Activated naive CD4-positive, alpha-beta T cell treated with anti-CD3 and anti-CD28 coated beads, Interleukin-2, amount 50 U/mL, for 72 hours (primary cell): ENCODE measurements at regions not wholly inside any gene's neighbourhood (a gene's known extent, or its start where the extent isn't known, plus 50 kb on each side); places are given as distances from the start of the nearest gene placed in this dataset.

Experiments
- ATAC-seq, 2 donors: fragments of 150-1000 bp; cut with Tn5 transposase; 2 replicates each; pipeline ENCODE4 v1.10.0; 2021; ENCODE audit warnings: mild to moderate bottlenecking in 2 of 2, moderate library complexity in 2 of 2
- DNase-seq, 2 donors: peaks; one replicate each; pipeline ENCODE4 v3.0.0; 2021 to 2022; ENCODE audit warnings: low spot score in 2 of 2
- H3K27ac Mint-ChIP-seq, 2 donors: one replicate each; pipeline ENCODE4 v1.8.0; 2022; ENCODE audit warnings: mild to moderate bottlenecking in 2 of 2, mixed read lengths in 2 of 2
- H3K36me3 Mint-ChIP-seq, 2 donors: one replicate each; pipeline ENCODE4 v1.8.0; 2022; ENCODE audit warnings: mixed read lengths in 2 of 2
- H3K9me3 Mint-ChIP-seq, 2 donors: one replicate each; pipeline ENCODE4 v1.8.0; 2022; ENCODE audit warnings: mixed read lengths in 2 of 2

DNA sequence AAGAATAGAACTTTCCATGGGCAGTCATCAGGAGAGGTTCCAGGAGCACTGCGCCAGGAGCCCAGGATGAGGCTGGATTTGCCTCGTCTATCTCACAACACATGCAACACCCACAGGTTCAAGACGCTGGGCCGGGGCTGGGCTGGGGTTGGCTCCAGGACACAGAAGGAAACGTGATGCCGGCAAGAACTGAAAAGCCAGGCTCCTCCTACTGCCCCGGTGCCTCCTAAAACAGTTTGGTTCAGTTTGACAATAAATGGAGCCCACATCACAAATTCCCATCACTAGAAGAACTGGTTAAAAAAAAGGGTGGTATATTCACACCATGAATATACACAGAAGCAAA lies 75.9 kb downstream of the INHBB start:
- no peak for DNase-seq
- Mint-ChIP-seq H3K36me3 (no peaks in the 10 kb centered on the region), H3K27ac (no peak overlapping the region), H3K9me3 (no peaks in the 10 kb centered on the region)
- no peak for ATAC-seq

DNA sequence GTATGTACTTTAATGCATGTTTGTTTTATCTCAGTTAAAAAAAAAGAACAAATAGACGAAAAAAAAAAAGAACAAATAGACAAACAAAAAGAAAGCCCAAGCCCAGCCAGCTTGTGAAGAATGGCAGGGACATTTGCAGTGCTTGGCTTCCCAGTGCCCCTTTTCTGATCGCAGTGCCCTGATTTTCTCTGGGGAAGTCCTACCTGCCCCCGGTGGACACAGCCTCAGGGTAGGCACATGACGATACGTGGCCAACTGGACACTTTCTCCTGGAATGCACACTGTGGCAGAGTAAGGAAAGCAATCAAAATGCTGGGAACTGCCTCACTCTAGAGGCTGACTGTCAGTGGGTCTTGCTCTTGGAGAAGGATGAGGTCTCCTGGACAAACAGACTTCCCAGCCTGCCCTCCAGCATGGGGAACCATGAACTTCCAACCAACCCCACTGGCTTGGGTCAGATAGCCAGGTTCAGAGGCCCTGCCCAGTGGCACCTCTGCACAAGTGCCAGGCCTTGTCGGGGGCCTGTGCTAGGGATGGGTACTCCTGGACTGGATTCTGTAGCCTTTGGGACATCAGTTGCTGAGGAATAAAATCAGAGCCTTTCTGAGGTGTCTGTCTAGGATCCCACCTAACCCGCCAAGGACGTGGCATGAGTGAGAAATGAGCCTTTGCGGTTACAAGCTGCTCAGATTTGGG lies 76.7 kb downstream of the INHBB start:
- Mint-ChIP-seq H3K36me3 (no peaks in the 10 kb centered on the region), H3K9me3 (no peaks in the 10 kb centered on the region), H3K27ac (no peak overlapping the region)
- DNase-seq (no peak), ATAC-seq (no peak)

DNA sequence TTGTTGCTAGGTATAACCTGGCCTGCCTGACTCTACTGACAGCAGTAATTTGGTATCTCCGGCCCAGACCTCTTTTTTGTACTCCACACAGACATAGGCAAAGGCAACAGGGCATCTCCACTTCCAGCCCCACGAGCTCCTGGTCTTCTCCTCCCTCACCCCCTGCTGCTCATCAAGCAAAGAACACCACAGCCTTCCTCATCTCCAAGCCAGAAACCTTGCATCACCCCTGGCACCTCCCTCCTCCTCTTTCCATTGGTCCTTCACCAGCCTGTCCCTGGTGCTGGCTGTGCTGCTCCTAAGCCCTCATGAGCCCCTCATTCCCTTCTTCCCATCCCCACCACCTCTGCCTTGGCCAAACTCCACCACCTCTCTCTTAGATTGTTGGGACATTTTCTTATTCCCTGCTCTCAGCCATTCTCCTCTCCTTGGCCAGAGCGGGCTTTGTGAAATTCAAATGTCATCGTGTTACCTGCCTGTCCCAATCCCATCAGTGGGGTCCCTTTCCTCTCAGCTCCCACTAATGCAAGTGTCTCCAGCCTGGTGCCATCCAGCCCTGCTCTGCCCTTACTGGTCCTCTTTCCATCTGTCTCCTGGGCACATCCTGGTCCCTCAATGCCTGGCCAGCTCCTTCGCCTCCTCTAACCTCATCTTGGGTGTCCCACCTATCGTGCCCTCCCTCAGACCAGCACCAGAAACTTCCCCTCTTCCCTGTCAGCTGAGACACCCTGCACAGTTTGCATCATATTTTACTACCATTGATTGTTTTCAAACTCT lies 77.4 kb downstream of the INHBB start:
- H3K9me3 Mint-ChIP-seq: no peaks in the 10 kb centered on the region
- ATAC-seq (no peak), DNase-seq (no peak)
- H3K36me3 Mint-ChIP-seq: no peaks in the 10 kb centered on the region
- no peak overlapping the region for H3K27ac Mint-ChIP-seq

DNA sequence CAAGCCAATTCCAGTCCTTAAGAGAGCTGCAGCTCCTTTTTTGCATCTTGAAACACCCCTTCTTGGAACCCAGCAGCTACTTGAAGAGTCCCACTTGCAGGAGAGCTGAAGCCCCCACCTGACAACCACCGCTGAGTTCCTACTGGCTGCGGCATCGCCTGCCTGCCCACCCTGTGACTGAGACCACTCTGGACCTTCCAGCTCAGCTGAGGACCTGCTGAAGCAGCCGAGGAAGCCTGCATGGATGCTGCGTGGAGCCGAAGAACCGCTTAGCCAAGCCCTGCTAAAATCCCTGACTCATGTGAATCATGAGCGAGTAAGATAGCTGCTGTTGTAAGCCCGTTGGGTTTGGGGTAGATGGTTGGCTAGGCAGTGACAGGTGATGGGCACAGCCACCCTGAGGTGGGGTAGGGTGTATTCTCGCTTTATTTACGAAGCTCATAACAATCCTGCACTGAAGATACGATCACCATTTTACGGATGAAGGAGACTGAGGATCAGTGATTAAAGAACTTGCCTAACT lies 78.4 kb downstream of the INHBB start:
- Mint-ChIP-seq H3K9me3 (no peaks in the 10 kb centered on the region), H3K36me3 (no peaks in the 10 kb centered on the region), H3K27ac (no peak overlapping the region)
- DNase-seq: no peak
- no peak for ATAC-seq

GRCh38 chr2:120425014-120425413 lies 79.1 kb downstream of the INHBB start:
- no peak overlapping the region for H3K27ac Mint-ChIP-seq

GRCh38 chr2:120428748-120429147 lies 82.8 kb downstream of the INHBB start:
- no peaks in the 10 kb centered on the region for H3K9me3 Mint-ChIP-seq
- DNase-seq: no peak
- no peaks in the 10 kb centered on the region for H3K36me3 Mint-ChIP-seq

More at GRCh38 chr2:120425014-120425413, 79.1 kb downstream of the INHBB start:
- no peaks in the 10 kb centered on the region for H3K9me3 Mint-ChIP-seq
- no peaks in the 10 kb centered on the region for H3K36me3 Mint-ChIP-seq
- ATAC-seq: no peak
- DNase-seq: no peak

DNA sequence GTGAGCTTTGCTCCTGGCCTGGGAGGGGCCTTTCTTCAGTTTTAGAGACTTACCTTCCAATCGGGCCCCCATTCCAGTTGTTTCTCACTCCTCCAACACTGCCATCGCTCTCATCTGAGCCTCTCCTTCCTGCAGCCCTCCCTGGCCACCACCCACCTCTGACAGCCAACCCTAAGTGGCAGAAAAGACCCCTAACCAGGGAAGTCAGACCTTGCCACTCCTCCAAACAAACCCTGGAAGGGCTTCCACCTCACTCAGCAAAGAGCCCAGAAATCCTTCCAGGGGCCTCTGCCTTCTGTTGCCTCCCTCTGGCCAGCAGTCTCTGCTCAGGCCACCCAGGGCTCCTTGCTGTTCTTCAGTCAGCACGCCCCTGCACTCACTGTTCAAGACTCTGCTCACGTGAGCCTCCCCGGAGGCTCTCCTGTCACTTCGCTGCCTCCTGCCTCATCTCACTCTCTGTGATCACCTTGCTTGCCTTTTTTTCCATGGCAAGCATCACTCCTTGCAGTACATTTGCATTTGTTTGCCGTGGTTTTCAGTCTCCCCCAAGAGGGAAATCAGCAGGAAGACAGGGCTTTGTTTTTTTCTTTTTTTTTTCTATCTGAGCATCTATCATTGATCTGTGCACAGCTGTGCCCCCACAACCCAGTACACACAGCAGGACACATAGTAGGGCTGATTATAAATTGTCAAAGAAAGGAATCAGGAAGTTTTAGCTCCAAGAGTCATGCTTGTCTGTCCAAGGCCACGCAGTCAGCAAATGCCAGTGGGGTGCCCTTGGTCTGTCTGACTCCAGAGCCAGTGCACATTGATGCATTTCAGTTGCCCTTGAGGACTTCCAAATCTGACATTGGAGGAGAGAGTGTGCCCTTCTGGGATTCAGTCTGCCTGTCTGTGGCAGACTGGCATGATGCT lies 83.9 kb downstream of the INHBB start:
- no peaks in the 10 kb centered on the region for H3K36me3 Mint-ChIP-seq
- no peak overlapping the region for H3K27ac Mint-ChIP-seq
- no peak for ATAC-seq
- H3K9me3 Mint-ChIP-seq: no peaks in the 10 kb centered on the region
- no peak for DNase-seq

More at GRCh38 chr2:120428748-120429147, 82.8 kb downstream of the INHBB start:
- no peak for ATAC-seq
- H3K27ac Mint-ChIP-seq: no peak overlapping the region

GRCh38 chr2:120430501-120430830 lies 84.5 kb downstream of the INHBB start:
- H3K27ac Mint-ChIP-seq: no peak overlapping the region
- DNase-seq: no peak
- no peaks in the 10 kb centered on the region for H3K36me3 Mint-ChIP-seq
- H3K9me3 Mint-ChIP-seq: no peaks in the 10 kb centered on the region
- ATAC-seq: no peak

DNA sequence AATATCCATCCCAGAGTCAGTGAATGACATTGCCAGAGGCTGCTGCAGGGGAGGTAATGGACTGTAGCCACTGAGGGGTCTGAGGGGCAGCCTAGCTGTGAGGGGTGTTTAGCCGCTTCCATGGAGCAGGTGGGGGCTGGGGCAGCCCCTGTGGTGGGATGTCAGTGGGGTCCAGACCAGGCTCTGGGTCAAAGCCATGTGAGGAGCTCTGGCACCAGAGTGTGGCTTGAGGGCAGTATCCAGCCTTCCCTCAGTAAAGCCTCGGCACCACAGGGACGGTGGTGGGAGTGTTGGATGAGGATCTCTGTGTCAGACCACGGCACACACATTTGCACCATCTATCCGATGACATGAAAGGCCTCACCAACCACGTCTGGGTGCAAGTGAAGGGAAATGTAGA lies 85.0 kb downstream of the INHBB start:
- Mint-ChIP-seq H3K27ac (no peak overlapping the region), H3K9me3 (no peaks in the 10 kb centered on the region), H3K36me3 (no peaks in the 10 kb centered on the region)
- ATAC-seq (no peak), DNase-seq (no peak)

DNA sequence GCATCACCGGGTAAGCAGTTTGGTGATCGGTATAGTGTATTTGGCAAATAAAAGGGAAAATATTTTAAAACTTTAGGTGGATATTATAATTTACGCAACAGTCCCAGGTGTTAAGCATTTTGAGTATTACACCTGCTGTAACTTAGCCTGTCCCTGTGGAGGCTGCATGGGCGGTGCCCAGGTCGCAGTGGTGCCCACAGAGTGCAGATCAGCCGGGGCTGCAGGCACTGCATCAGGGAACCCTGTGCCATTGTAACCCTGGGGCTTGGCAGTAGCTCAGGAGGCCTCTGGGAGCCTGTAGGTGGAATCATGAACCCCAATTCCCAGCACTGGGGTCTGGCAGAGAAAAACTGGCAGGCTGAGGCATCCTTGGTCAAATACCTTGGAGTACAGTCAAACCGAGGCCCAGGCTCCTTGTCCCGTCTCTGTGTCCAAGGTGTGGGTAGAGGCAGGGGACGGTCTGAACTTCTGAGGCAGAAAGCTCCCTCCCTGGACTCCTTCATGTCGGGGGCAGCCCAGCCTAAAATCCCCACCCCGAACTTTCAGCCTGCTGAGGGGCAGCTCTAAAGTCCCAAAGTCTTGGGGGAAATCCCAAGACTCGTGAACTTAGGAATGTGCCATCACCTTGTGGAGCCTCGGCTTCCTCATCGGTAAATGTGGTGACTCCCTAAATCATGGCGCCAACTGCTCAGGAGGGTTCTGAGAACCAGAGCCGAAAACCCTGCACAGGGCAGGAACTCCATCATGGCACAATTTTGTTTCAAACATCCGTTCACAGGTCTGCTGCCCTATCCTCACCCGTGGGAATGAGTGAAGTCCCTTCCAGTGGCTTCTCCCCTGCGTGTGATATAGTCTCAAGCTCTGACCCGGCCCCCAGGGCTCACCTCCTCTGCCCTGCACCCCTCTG lies 85.7 kb downstream of the INHBB start:
- DNase-seq (no peak), ATAC-seq (no peak)
- Mint-ChIP-seq H3K27ac (no peak overlapping the region), H3K9me3 (no peaks in the 10 kb centered on the region), H3K36me3 (no peaks in the 10 kb centered on the region)

- DNase-seq (no peak), ATAC-seq (no peak)
- Mint-ChIP-seq H3K9me3 (no peaks in the 10 kb centered on the region), H3K27ac (no peak overlapping the region), H3K36me3 (no peaks in the 10 kb centered on the region)
These were observed 86.5 kb downstream of the INHBB start for GRCh38 chr2:120432293-120432975.

DNA sequence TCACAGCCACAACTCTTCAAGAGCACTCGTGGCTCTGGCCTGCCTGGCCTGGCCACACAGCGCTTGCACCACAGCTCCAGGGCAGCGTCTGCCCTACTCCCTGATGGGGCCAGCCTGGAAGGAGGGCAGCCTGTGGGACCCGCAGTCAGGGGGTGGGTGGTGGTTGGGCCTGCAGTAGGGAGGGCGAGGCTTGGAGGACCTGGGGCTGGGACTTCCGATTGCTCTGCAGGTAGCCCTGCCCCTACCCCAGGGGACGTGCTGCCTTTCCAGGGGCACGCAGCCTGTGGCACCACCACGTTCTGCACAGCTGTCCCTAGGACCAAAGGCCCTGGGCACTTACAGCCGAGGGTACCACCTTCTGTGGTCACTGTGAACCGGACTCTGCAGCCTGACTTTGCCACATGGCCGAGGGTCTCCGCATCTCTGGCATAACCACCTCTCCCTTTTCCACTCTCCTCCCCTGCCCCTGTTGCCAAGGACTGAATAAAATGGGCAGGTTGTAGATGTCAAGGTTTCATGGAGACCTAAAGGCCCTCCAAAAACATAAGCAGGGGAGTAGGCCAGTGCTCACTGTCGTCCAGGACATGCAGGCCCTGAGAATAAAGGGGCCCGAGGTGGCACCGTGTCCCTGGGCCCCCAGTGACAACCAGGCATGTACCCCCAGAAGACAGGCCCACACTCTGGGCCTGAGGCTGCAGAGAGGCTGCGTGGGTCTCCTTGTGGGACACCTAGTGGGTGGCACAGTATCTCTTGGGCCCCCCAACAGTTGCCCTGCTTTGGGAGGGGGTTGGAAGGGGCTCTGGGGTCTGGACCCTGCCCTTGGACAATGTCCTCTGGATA lies 87.3 kb downstream of the INHBB start:
- no peak for ATAC-seq
- no peaks in the 10 kb centered on the region for H3K9me3 Mint-ChIP-seq
- no peak for DNase-seq

DNA sequence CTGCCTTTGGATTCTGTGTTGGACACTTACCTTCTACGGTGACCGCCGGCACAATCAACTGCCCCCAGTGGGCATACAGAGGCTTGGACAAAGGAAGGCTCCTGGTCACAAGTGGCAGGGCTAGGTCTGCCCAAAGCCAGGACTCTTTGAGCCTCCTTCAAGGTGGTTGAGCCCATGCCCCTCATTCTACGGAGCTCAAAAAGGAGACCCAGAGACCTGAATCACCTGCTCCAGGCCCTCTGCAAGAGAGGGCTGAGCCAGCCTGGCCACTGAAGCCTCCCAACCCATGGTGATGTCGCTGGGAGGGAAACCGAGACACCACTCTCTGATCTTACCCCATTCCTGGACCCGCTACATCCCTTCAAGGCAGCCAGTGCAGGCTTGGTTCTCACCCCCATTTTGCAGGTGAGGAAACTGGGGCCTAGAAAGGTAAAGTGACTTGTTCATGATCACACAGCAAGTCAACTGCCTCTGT lies 87.9 kb downstream of the INHBB start:
- no peaks in the 10 kb centered on the region for H3K9me3 Mint-ChIP-seq

More for the DNA sequence above, 87.3 kb downstream of the INHBB start:
- H3K27ac Mint-ChIP-seq: no peak overlapping the region
- H3K36me3 Mint-ChIP-seq: no peaks in the 10 kb centered on the region

DNA sequence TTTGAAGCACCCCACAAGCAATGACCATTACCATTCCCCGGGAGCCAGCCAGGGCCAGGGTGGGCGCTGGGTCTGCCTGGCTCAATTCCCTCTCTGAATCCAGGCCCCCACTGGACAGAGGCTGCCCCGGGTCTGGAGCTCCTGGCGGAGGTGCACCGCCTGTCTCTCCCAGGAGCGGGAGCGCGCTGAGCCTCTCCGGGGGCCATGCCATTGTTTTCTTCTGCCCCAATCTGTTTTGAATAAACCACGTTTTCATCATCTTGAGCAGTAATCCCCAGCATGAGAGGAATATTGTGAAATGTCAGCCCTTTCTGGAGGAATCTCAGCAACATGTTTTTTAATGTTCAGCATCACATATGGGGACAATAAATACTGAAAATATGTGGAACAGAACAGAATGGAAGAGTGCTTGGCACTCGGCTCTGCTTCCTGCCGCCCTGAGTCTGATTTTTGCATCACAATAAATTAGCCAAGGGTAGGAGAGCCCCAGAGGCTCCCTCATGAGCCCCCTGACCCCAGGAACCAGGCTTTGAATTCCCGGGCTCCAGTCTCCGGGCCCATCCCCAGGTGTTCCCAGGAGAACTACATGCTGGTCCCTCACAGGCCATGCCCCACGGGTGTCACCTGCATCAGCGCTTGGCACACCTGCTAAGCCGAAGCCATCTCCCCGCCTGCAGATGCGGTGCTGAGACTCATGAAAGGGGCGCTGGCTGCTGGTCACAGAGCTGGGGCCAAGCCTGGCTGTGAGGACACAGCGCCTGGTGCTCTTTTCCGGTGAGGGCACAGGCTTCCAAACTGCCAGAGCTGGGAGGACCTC lies 88.8 kb downstream of the INHBB start:
- no peaks in the 10 kb centered on the region for H3K36me3 Mint-ChIP-seq
- DNase-seq: no peak
- no peaks in the 10 kb centered on the region for H3K9me3 Mint-ChIP-seq
- H3K27ac Mint-ChIP-seq: no peak overlapping the region
- ATAC-seq: no peak

More for the DNA sequence above, 87.9 kb downstream of the INHBB start:
- no peak for ATAC-seq
- Mint-ChIP-seq H3K27ac (no peak overlapping the region), H3K36me3 (no peaks in the 10 kb centered on the region)
- no peak for DNase-seq
